Fibroblast of mammary gland (primary cell): ENCODE measurements at regions not wholly inside any gene's neighbourhood (a gene's known extent, or its start where the extent isn't known, plus 50 kb on each side); places are given as distances from the start of the nearest gene placed in this dataset.
A peak's percentile ranks its signal among the peaks of the same experiment; 100 is the strongest.
"Not testable (repeated sequence)": the region's sequence is repeated elsewhere in the genome, so short reads cannot be mapped to it uniquely, and the experiment has no call there.

Experiments used
- DNase-seq: peaks from one replicate; pipeline ENCODE4 v3.0.0-alpha.2; 2010; ENCODE audit warnings: low read depth
- H3K4me3 ChIP-seq: 2 replicates; pipeline ENCODE4 v1.5.1; 2011; ENCODE audit warnings: low read depth, mild to moderate bottlenecking, low read length, moderate library complexity; ENCODE audit not compliant: control insufficient read depth
- TF ChIP-seq, protein P1 (sequence below): conservative IDR thresholded peaks from 2 replicates; pipeline ENCODE4 v1.5.1; 2011; ENCODE audit warnings: low read depth, low read length, inconsistent platforms; ENCODE audit not compliant: control insufficient read depth, insufficient read depth

DNA sequence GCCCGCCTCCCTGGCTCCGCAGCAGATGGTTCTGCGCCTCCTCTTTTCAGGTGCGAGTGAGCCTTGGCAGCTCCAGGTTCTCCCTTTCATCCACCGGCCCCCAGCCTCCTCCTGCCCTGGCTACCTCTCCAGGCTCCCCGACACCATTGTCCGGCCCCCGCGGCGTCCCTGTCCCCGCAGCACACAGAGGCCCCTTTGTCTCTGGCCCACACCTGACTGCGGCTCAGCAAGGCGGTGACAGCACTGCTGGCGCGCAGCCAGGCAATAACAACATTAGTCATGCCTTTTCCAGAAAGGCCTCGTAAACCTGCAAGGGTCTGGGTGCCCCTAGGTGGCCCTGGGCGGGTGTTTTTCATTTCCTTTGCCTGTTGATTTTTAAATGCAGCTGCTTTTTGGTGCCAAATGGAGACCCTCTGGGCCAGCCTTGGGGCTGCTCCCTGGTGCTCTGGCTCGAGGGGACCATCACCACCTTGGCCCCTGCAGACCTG is 73.2 kb upstream of the MEDAG start:
- TF ChIP-seq, protein P1, sequence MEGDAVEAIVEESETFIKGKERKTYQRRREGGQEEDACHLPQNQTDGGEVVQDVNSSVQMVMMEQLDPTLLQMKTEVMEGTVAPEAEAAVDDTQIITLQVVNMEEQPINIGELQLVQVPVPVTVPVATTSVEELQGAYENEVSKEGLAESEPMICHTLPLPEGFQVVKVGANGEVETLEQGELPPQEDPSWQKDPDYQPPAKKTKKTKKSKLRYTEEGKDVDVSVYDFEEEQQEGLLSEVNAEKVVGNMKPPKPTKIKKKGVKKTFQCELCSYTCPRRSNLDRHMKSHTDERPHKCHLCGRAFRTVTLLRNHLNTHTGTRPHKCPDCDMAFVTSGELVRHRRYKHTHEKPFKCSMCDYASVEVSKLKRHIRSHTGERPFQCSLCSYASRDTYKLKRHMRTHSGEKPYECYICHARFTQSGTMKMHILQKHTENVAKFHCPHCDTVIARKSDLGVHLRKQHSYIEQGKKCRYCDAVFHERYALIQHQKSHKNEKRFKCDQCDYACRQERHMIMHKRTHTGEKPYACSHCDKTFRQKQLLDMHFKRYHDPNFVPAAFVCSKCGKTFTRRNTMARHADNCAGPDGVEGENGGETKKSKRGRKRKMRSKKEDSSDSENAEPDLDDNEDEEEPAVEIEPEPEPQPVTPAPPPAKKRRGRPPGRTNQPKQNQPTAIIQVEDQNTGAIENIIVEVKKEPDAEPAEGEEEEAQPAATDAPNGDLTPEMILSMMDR: no peak
- DNase-seq: no peak
- no peak overlapping the region for H3K4me3 ChIP-seq

DNA sequence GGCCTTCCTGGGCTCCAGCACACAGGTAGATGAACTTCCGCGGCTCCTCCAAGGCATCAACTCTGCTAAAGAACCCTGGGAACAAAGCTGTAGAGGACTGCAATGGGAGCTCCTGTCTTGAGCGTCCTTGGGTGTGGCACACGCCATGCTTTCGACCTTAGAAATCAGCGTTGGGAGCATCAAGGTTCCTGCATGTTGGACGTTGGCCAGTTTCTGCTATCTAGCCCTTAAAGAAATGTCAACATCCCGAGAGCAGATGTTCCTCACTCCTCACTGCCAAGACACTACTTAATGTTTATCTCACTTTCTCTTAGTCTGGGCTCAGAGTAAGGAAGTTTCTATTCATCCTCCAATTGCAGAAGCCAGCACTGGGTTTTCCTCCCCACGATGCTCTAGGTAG is 70.6 kb upstream of the MEDAG start:
- TF ChIP-seq, protein P1: no peak
- no peak for DNase-seq
- H3K4me3 ChIP-seq: no peak overlapping the region

GRCh38 chr13:30837227-30838159 is 68.6 kb upstream of the MEDAG start:
- no peak for DNase-seq
- TF ChIP-seq, protein P1: no peak
- no peak overlapping the region for H3K4me3 ChIP-seq

DNA sequence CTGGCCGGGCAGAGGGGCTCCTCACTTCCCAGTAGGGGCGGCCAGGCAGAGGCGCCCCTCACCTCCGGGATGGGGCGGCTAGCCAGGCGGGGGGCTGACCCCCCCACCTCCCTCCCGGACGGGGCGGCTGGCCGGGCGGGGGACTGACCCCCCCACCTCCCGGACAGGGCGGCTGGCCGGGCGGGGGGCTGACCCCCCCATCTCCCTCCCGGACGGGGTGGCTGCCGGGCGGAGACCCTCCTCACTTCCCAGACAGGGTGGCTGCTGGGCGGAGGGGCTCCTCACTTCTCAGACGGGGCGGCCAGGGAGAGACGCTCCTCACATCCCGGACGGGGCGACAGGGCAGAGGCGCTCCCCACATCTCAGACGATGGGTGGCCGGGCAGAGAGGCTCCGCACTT is 66.4 kb upstream of the MEDAG start:
- DNase-seq, H3K4me3 ChIP-seq: not testable (repeated sequence)

GRCh38 chr13:30840515-30840914 is 65.6 kb upstream of the MEDAG start:
- H3K4me3 ChIP-seq: no peak overlapping the region
- TF ChIP-seq, protein P1: no peak
- no peak for DNase-seq

GRCh38 chr13:30841154-30841553 is 64.9 kb upstream of the MEDAG start:
- peak; percentile 79 for DNase-seq
- TF ChIP-seq, protein P1: no peak
- no peak overlapping the region for H3K4me3 ChIP-seq

- TF ChIP-seq, protein P1: no peak
- H3K4me3 ChIP-seq: no peak overlapping the region
- DNase-seq: no peak
Measured at GRCh38 chr13:30843548-30843947, 62.5 kb upstream of the MEDAG start.
